H1 (cell line): ENCODE measurements at regions not wholly inside any gene's neighbourhood (a gene's known extent, or its start where the extent isn't known, plus 50 kb on each side); places are given as distances from the start of the nearest gene placed in this dataset.

Experiments
- CTCF ChIA-PET: fragments of 300-600 bp; sonication (Branson Sonifier 250); formaldehyde crosslinking; loops from one replicate; lab custom pipeline; 2021; ENCODE audit not compliant: partially characterized antibody; lab: Charles Lee
- POLR2A ChIA-PET: fragments of 300-600 bp; sonication (Branson Sonifier 250); formaldehyde crosslinking; loops from one replicate; lab custom pipeline; 2021; ENCODE audit warnings: inconsistent platforms; ENCODE audit not compliant: partially characterized antibody; lab: Charles Lee
- DNase-seq, 2 experiments: peaks; one replicate each; pipeline versions ENCODE4 v3.0.0 to v3.0.0-alpha.2; 2010 to 2022; ENCODE audit warnings: low spot score in 2 of 2, low read depth in 1 of 2, mixed read lengths in 1 of 2
- FAIRE-seq: peaks from 2 replicates; lab custom pipeline; 2011; peaks lifted over from hg19 to GRCh38; lab: Jason Lieb, UNC
- H2AFZ ChIP-seq: 2 replicates; pipeline ENCODE4 v1.8.1; 2012; ENCODE audit warnings: low read length, inconsistent platforms
- H2AK5ac ChIP-seq: 2 replicates; pipeline ENCODE4 v1.6.1; 2013; ENCODE audit warnings: low read depth, low read length
- H2BK120ac ChIP-seq: replicated peaks from 2 replicates; pipeline ENCODE3; 2013; ENCODE audit warnings: low read depth, low read length, inconsistent platforms
- H2BK12ac ChIP-seq: 2 replicates; pipeline ENCODE4 v1.6.1; 2013; ENCODE audit warnings: low read depth, low read length
- H2BK15ac ChIP-seq: 2 replicates; pipeline ENCODE4 v1.6.1; 2013; ENCODE audit warnings: low read length
- H2BK20ac ChIP-seq: 2 replicates; pipeline ENCODE4 v1.6.1; 2013; ENCODE audit warnings: low read length
- H2BK5ac ChIP-seq: 2 replicates; pipeline ENCODE4 v1.6.1; 2013; ENCODE audit warnings: low read depth, low read length
- H3K14ac ChIP-seq: 2 replicates; pipeline ENCODE4 v1.6.1; 2013; ENCODE audit warnings: inconsistent platforms; ENCODE audit not compliant: insufficient read length
- H3K18ac ChIP-seq: 2 replicates; pipeline ENCODE4 v1.6.1; 2013; ENCODE audit warnings: low read length; ENCODE audit errors: extremely low read depth
- H3K23ac ChIP-seq: 2 replicates; pipeline ENCODE4 v1.6.1; 2013; ENCODE audit warnings: inconsistent platforms; ENCODE audit not compliant: insufficient read length
- H3K23me2 ChIP-seq: 2 replicates; pipeline ENCODE4 v1.6.1; 2013; ENCODE audit warnings: low read depth, low read length
- H3K27ac ChIP-seq: 2 replicates; pipeline ENCODE4 v1.6.1; 2011; ENCODE audit warnings: low read depth, low read length, inconsistent platforms
- H3K27me3 ChIP-seq, 4 experiments: replicated peaks in 1 of 4; 1 replicate in 1 of 4; 2 replicates in 3 of 4; pipeline versions ENCODE4 v1.6.1 to v1.8.1; 2011 to 2013; ENCODE audit warnings: low read length in 3 of 4, mild to moderate bottlenecking in 3 of 4, inconsistent platforms in 2 of 4, mixed read lengths in 2 of 4, moderate library complexity in 1 of 4; ENCODE audit not compliant: control insufficient read depth in 3 of 4, insufficient read depth in 3 of 4; ENCODE audit errors: extremely low read depth in 1 of 4
- H3K36me3 ChIP-seq, 4 experiments: 2 replicates each; pipeline versions ENCODE4 v1.6.1 to v1.8.1; 2011 to 2013; ENCODE audit warnings: mild to moderate bottlenecking in 4 of 4, low read length in 3 of 4, moderate library complexity in 2 of 4, control low read depth in 1 of 4, inconsistent platforms in 1 of 4; ENCODE audit not compliant: insufficient read depth in 4 of 4, control insufficient read depth in 2 of 4
- H3K4ac ChIP-seq: replicated peaks from 2 replicates; pipeline ENCODE3; 2013; ENCODE audit warnings: low read length, low read depth, mixed read lengths, inconsistent platforms; ENCODE audit not compliant: insufficient read length
- H3K4me1 ChIP-seq, 4 experiments: replicated peaks in 1 of 4; 1 replicate in 1 of 4; 2 replicates in 3 of 4; pipeline versions ENCODE4 v1.6.1 to v1.8.1; 2011 to 2013; ENCODE audit warnings: low read length in 3 of 4, inconsistent platforms in 2 of 4, mixed read lengths in 1 of 4; ENCODE audit not compliant: insufficient read depth in 4 of 4, control insufficient read depth in 3 of 4
- H3K4me2 ChIP-seq, 2 experiments: 2 replicates each; pipeline versions ENCODE4 v1.6.1 to v1.8.1; 2011 to 2013; ENCODE audit warnings: low read depth in 2 of 2, low read length in 2 of 2, control low read depth in 1 of 2, inconsistent platforms in 1 of 2, mild to moderate bottlenecking in 1 of 2; ENCODE audit not compliant: insufficient read depth in 1 of 2
- H3K4me3 ChIP-seq, 4 experiments: fragments of 200-600, 300-600 bp in 1 of 4; sonication (generic), shearing (Covaris generic), sonication (Bioruptor Twin) in 1 of 4; 2 replicates each; pipeline versions ENCODE4 v1.5.1 to v1.8.1; 2011 to 2016; ENCODE audit warnings: low read length in 4 of 4, low read depth in 3 of 4, control low read depth in 2 of 4, inconsistent platforms in 2 of 4, mild to moderate bottlenecking in 2 of 4, mixed read lengths in 1 of 4, moderate library complexity in 1 of 4; ENCODE audit not compliant: insufficient read depth in 2 of 4; ENCODE audit errors: extremely low read depth in 1 of 4
- H3K56ac ChIP-seq: replicated peaks from 2 replicates; pipeline ENCODE3; 2013; ENCODE audit warnings: low read depth, mild to moderate bottlenecking, mixed read lengths, low read length, inconsistent platforms; ENCODE audit not compliant: insufficient read length
- H3K79me1 ChIP-seq: 2 replicates; pipeline ENCODE4 v1.6.1; 2013; ENCODE audit warnings: low read depth, low read length, control low read depth
- H3K79me2 ChIP-seq, 2 experiments: 2 replicates each; pipeline versions ENCODE4 v1.6.1 to v1.8.1; 2012 to 2013; ENCODE audit warnings: low read length in 2 of 2, mild to moderate bottlenecking in 2 of 2, inconsistent platforms in 1 of 2; ENCODE audit not compliant: insufficient read depth in 2 of 2, control insufficient read depth in 1 of 2
- H3K9ac ChIP-seq, 4 experiments: replicated peaks in 1 of 4; 1 replicate in 1 of 4; 2 replicates in 3 of 4; pipeline versions ENCODE4 v1.6.1 to v1.8.1; 2011 to 2013; ENCODE audit warnings: low read depth in 3 of 4, low read length in 3 of 4, control low read depth in 2 of 4, mild to moderate bottlenecking in 2 of 4, moderate library complexity in 2 of 4, inconsistent platforms in 1 of 4; ENCODE audit errors: extremely low read depth in 1 of 4
- H3K9me3 ChIP-seq, 2 experiments: 2 replicates each; pipeline versions ENCODE4 v1.6.1 to v1.8.1; 2012 to 2013; ENCODE audit warnings: mild to moderate bottlenecking in 2 of 2, moderate library complexity in 2 of 2, control low read depth in 1 of 2, inconsistent platforms in 1 of 2, low read depth in 1 of 2, low read length in 1 of 2, mixed read lengths in 1 of 2; ENCODE audit not compliant: insufficient read depth in 2 of 2
- H4K20me1 ChIP-seq, 2 experiments: replicated peaks in 1 of 2; 2 replicates each; pipeline versions ENCODE3 to v1.8.1; 2011 to 2013; ENCODE audit warnings: inconsistent platforms in 2 of 2, low read length in 2 of 2, mild to moderate bottlenecking in 1 of 2; ENCODE audit not compliant: insufficient read depth in 2 of 2, control insufficient read depth in 1 of 2
- H4K5ac ChIP-seq: 2 replicates; pipeline ENCODE4 v1.6.1; 2013; ENCODE audit warnings: low read length, low read depth, mixed read lengths, inconsistent platforms; ENCODE audit not compliant: insufficient read length
- H4K8ac ChIP-seq: 2 replicates; pipeline ENCODE4 v1.8.0; 2013; ENCODE audit warnings: mild to moderate bottlenecking, moderate library complexity, low read length, inconsistent platforms; ENCODE audit not compliant: insufficient read depth; ENCODE audit errors: extremely low read depth
- H4K91ac ChIP-seq: replicated peaks from 2 replicates; pipeline ENCODE3; 2013; ENCODE audit warnings: low read length, mixed read lengths, inconsistent platforms; ENCODE audit not compliant: insufficient read length
- CBX5 ChIP-seq: fragments of 300-800, 300-1000 bp; sonication (generic); IDR thresholded peaks from 2 replicates; pipeline ENCODE4 v1.7.1; 2016; ENCODE audit warnings: antibody characterized with exemption, low read length, low read depth
- CBX8 ChIP-seq: fragments of 300-800, 300-1000 bp; sonication (generic); IDR thresholded peaks from 2 replicates; pipeline ENCODE4 v1.7.1; 2016; ENCODE audit warnings: low read depth, low read length, borderline replicate concordance
- EZH2 ChIP-seq: fragments of 200-600 bp; sonication (generic); IDR thresholded peaks from 2 replicates; pipeline ENCODE4 v1.7.1; 2012; ENCODE audit warnings: low read depth, mild to moderate bottlenecking, moderate library complexity, low read length, inconsistent platforms; ENCODE audit not compliant: severe bottlenecking
- KDM1A ChIP-seq: fragments of 200-600, 300-600 bp; sonication (generic); IDR thresholded peaks from 2 replicates; pipeline ENCODE4 v1.7.1; 2016; ENCODE audit warnings: mild to moderate bottlenecking, low read length, borderline replicate concordance
- NRF1 ChIP-seq: IDR thresholded peaks from 2 replicates; pipeline ENCODE4 v1.6.1; 2011; ENCODE audit warnings: mild to moderate bottlenecking, low read depth, low read length, improper control_type of control experiment
- PHF8 ChIP-seq: fragments of 200-600 bp; sonication (generic); conservative IDR thresholded peaks from 2 replicates; pipeline ENCODE4 v1.7.1; 2012; ENCODE audit warnings: low read depth, mild to moderate bottlenecking, inconsistent platforms, low read length, moderate library complexity
- POLR2A ChIP-seq, 2 experiments: IDR thresholded peaks; 1 replicate in 1 of 2; 2 replicates in 1 of 2; pipeline ENCODE4 v1.6.1; 2011; ENCODE audit warnings: low read depth in 2 of 2, low read length in 2 of 2, mild to moderate bottlenecking in 2 of 2; ENCODE audit errors: control extremely low read depth in 1 of 2
- RAD21 ChIP-seq, 2 experiments: IDR thresholded peaks in 1 of 2; conservative IDR thresholded peaks in 1 of 2; 2 replicates each; pipeline ENCODE4 v1.6.1; 2011; ENCODE audit warnings: low read depth in 2 of 2, low read length in 2 of 2, improper control_type of control experiment in 1 of 2, inconsistent platforms in 1 of 2, mild to moderate bottlenecking in 1 of 2, moderate library complexity in 1 of 2
- RNF2 ChIP-seq: fragments of 200-900, 300-1000 bp; sonication (generic); IDR thresholded peaks from 2 replicates; pipeline ENCODE4 v1.7.1; 2016; ENCODE audit warnings: borderline replicate concordance, low read depth, mild to moderate bottlenecking, antibody characterized with exemption, low read length; ENCODE audit not compliant: poor library complexity, severe bottlenecking; ENCODE audit errors: missing control alignments
- SAP30 ChIP-seq: fragments of 300-600 bp; sonication (generic); IDR thresholded peaks from 2 replicates; pipeline ENCODE4 v1.7.1; 2012; ENCODE audit warnings: low read length, moderate library complexity, mild to moderate bottlenecking, inconsistent platforms; ENCODE audit not compliant: insufficient read depth, insufficient replicate concordance
- TEAD4 ChIP-seq: IDR thresholded peaks from 2 replicates; pipeline ENCODE4 v1.6.1; 2012; ENCODE audit warnings: low read depth, low read length, inconsistent platforms, mixed read lengths
- ZNF274 ChIP-seq: IDR thresholded peaks from 2 replicates; pipeline ENCODE4 v1.7.0; 2012; ENCODE audit warnings: low read length, borderline replicate concordance; ENCODE audit errors: extremely low read depth
- WGBS, 2 experiments: shearing (Covaris generic) in 1 of 2; methylation state at CpG; one replicate each; pipeline versions ENCODE4 v1.1.6 to v1.1.7; 2013 to 2015; ENCODE audit warnings: low lambda C conversion rate in 2 of 2, mixed read lengths in 2 of 2, inconsistent platforms in 1 of 2, low coverage in 1 of 2, missing lambda C conversion rate in 1 of 2; ENCODE audit not compliant: insufficient replicate concordance in 2 of 2, insufficient coverage in 1 of 2, insufficient read length in 1 of 2; ENCODE audit errors: extremely low coverage in 1 of 2, missing lambda C conversion rate in 1 of 2; 5-methylcytosine and 5-hydroxymethylcytosine counted together
- TF ChIP-seq, protein P1 (sequence below): IDR thresholded peaks from 2 replicates; pipeline ENCODE4 v1.6.1; 2012; ENCODE audit warnings: inconsistent platforms

DNA sequence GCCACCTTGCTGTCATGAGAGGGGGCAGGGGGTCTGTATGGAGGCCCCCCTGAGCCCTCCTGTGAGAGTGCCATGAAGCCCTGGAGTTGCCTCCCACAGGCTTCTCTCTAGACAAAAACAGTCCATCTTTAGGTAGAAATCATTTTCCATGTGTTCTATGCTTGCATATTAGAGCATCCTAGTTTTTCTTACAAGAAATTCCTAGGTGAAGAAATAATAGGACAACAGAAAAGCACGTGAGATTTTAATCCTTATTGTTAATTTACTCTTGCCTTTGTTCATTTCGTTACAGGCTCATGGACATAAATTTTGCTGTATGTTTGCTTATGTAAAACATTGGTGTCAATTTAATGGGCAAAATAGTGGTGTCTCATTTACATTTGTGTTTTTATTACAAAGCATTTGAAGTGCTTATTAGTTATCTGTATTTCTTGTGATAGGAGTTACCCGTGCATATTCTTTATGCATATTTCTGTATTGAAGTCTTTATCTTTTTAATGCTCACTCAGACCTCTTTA, 336.9 kb upstream of the RAB6C start:
- H3K23ac ChIP-seq = no peak overlapping the region
- H3K18ac ChIP-seq = no peak overlapping the region
- DNase-seq (no peak), FAIRE-seq (no peak)
- no peaks in the 10 kb centered on the region for H3K9me3 ChIP-seq
- no peak overlapping the region for H3K4me3 ChIP-seq
- H4K91ac ChIP-seq = no peak overlapping the region
- ChIA-PET POLR2A (no interaction called here), CTCF (interaction anchor here (1.0 kb wide), 1 partner anchor 66 kb away, joined by 4 read pairs; no protein-coding TSS in a partner anchor)
- no peak overlapping the region for H3K56ac ChIP-seq
- no peak overlapping the region for H3K4me2 ChIP-seq
- no peak overlapping the region for H3K9ac ChIP-seq
- H3K79me2 ChIP-seq = no peaks in the 10 kb centered on the region
- peaks cover 0 to 5% (median 3%) of the 10 kb centered on the region in 4 experiments; a peak in 3 of 7 replicates for H3K4me1 ChIP-seq
- no peaks in the 10 kb centered on the region for H4K20me1 ChIP-seq
- no peaks in the 10 kb centered on the region for H3K79me1 ChIP-seq
- no peak overlapping the region for H3K27ac ChIP-seq
- no peak overlapping the region for H2BK12ac ChIP-seq
- no peak overlapping the region for H2BK15ac ChIP-seq
- 95% methylated on average over 3 of the region's 3 CpGs; no CpG with 5 or more reads in 1 of the 2 experiments for WGBS, 2 experiments
- H2BK20ac ChIP-seq = no peak overlapping the region
- no peak overlapping the region for H4K8ac ChIP-seq
- H3K4ac ChIP-seq = no peak overlapping the region
- no peaks in the 10 kb centered on the region for H3K27me3 ChIP-seq
- no peak overlapping the region for H2BK5ac ChIP-seq
- no peak overlapping the region for H2BK120ac ChIP-seq
- no peak overlapping the region for H2AFZ ChIP-seq
- H2AK5ac ChIP-seq = no peak overlapping the region
- H4K5ac ChIP-seq = no peak overlapping the region
- H3K14ac ChIP-seq = no peak overlapping the region
- H3K36me3 ChIP-seq = no peaks in the 10 kb centered on the region
- H3K23me2 ChIP-seq = no peaks in the 10 kb centered on the region
- TF ChIP-seq RAD21 (IDR thresholded peaks at IDR 0.05 in 1 of 2, conservative IDR thresholded peaks at IDR 0.05 in 1 of 2; ENCODE audit: low read depth in 2 of 2, low read length in 2 of 2) (no peak), CBX8 (no peak), KDM1A (no peak), RNF2 (no peak), PHF8 (no peak), NRF1 (no peak), TEAD4 (no peak), SAP30 (no peak), ZNF274 (no peak), EZH2 (no peak), POLR2A (IDR thresholded peaks at IDR 0.05; ENCODE audit: control extremely low read depth in 1 of 2, low read depth in 2 of 2, low read length in 2 of 2) (no peak), CBX5 (no peak)
- TF ChIP-seq, protein P1, sequence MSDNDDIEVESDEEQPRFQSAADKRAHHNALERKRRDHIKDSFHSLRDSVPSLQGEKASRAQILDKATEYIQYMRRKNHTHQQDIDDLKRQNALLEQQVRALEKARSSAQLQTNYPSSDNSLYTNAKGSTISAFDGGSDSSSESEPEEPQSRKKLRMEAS = no peak
